ENCODE measurements at regions not wholly inside any gene's neighbourhood (a gene's known extent, or its start where the extent isn't known, plus 50 kb on each side); places are given as distances from the start of the nearest gene placed in this dataset.

GRCh38 chr12:24554612-24555295 is 394.1 kb downstream of the BCAT1 start:
- Histone ChIP-seq H3K9me3 (ENCODE audit: control insufficient read depth, low read depth, low read length) (no peaks in the 10 kb centered on the region), H3K9me1 (ENCODE audit: control insufficient read depth, extremely low read depth, insufficient read depth, low read length) (no peaks in the 10 kb centered on the region), H2AFZ (ENCODE audit: control insufficient read depth, low read length) (no peak overlapping the region), H3K4me1 (ENCODE audit: control insufficient read depth, extremely low read depth, insufficient read depth, low read length) (no peaks in the 10 kb centered on the region), H3K9ac (ENCODE audit: control insufficient read depth, extremely low read depth, insufficient read depth, low read length) (no peak overlapping the region), H4K20me1 (ENCODE audit: control insufficient read depth, extremely low read depth, insufficient read depth, low read length) (no peaks in the 10 kb centered on the region), H3K4me2 (ENCODE audit: control insufficient read depth, extremely low read depth, insufficient read depth, low read depth, low read length) (no peak overlapping the region), H3K4me3 (ENCODE audit: control insufficient read depth in 2 of 3, extremely low read depth in 1 of 3, insufficient read depth in 2 of 3, low read depth in 1 of 3, low read length in 3 of 3) (no peak overlapping the region), H3K27ac (ENCODE audit: control insufficient read depth, insufficient read depth, low read length) (no peak overlapping the region), H3K27me3 (ENCODE audit: control insufficient read depth, extremely low read depth, insufficient read depth, low read length) (no peaks in the 10 kb centered on the region), H3K79me2 (ENCODE audit: control insufficient read depth, insufficient read depth, low read length) (no peaks in the 10 kb centered on the region), H3K36me3 (ENCODE audit: control insufficient read depth in 2 of 2, extremely low read depth in 1 of 2, insufficient read depth in 2 of 2, low read length in 2 of 2) (no peaks in the 10 kb centered on the region)
- no peak for FAIRE-seq
- no peak for DNase-seq (ENCODE audit: low read depth, low spot score)
- no peak for TF ChIP-seq CTCF (optimal IDR thresholded peaks at IDR 0.05 in 1 of 3, IDR thresholded peaks at IDR 0.05 in 1 of 3, conservative IDR thresholded peaks at IDR 0.05 in 1 of 3; ENCODE audit: extremely low read depth in 1 of 3, insufficient read depth in 2 of 3, low read length in 3 of 3)
- no peak for TF ChIP-seq EZH2 (IDR thresholded peaks at IDR 0.05; ENCODE audit: low read length)
- dilution Hi-C loops (cut with MboI; ENCODE audit: extremely low pct_ligation_motif_present, low sequenced_read_pairs), result no loop called here

GRCh38 chr12:24553259-24553658 is 395.6 kb downstream of the BCAT1 start:
- no peaks in the 10 kb centered on the region for H3K36me3 ChIP-seq (ENCODE audit: control insufficient read depth in 2 of 2, extremely low read depth in 1 of 2, insufficient read depth in 2 of 2, low read length in 2 of 2)

More at GRCh38 chr12:24553259-24553658, 395.6 kb downstream of the BCAT1 start:
- H2AFZ ChIP-seq (ENCODE audit: control insufficient read depth, low read length), result no peak overlapping the region
- H3K27ac ChIP-seq (ENCODE audit: control insufficient read depth, insufficient read depth, low read length), result no peak overlapping the region
- no peaks in the 10 kb centered on the region for H3K79me2 ChIP-seq (ENCODE audit: control insufficient read depth, insufficient read depth, low read length)
- H3K9me3 ChIP-seq (ENCODE audit: control insufficient read depth, low read depth, low read length), result no peaks in the 10 kb centered on the region
- H3K9me1 ChIP-seq (ENCODE audit: control insufficient read depth, extremely low read depth, insufficient read depth, low read length), result no peaks in the 10 kb centered on the region
- H3K4me3 ChIP-seq (ENCODE audit: control insufficient read depth in 2 of 3, extremely low read depth in 1 of 3, insufficient read depth in 2 of 3, low read depth in 1 of 3, low read length in 3 of 3), result no peak overlapping the region
- H3K4me1 ChIP-seq (ENCODE audit: control insufficient read depth, extremely low read depth, insufficient read depth, low read length), result no peaks in the 10 kb centered on the region
- TF ChIP-seq CTCF (optimal IDR thresholded peaks at IDR 0.05 in 1 of 3, IDR thresholded peaks at IDR 0.05 in 1 of 3, conservative IDR thresholded peaks at IDR 0.05 in 1 of 3; ENCODE audit: extremely low read depth in 1 of 3, insufficient read depth in 2 of 3, low read length in 3 of 3) (no peak), EZH2 (IDR thresholded peaks at IDR 0.05; ENCODE audit: low read length) (no peak)
- no peak for FAIRE-seq
- dilution Hi-C loops (cut with MboI; ENCODE audit: extremely low pct_ligation_motif_present, low sequenced_read_pairs), result no loop called here
- no peaks in the 10 kb centered on the region for H3K27me3 ChIP-seq (ENCODE audit: control insufficient read depth, extremely low read depth, insufficient read depth, low read length)
- DNase-seq (ENCODE audit: low read depth, low spot score), result no peak
- H3K4me2 ChIP-seq (ENCODE audit: control insufficient read depth, extremely low read depth, insufficient read depth, low read depth, low read length), result no peak overlapping the region
- H3K9ac ChIP-seq (ENCODE audit: control insufficient read depth, extremely low read depth, insufficient read depth, low read length), result no peak overlapping the region
- no peaks in the 10 kb centered on the region for H4K20me1 ChIP-seq (ENCODE audit: control insufficient read depth, extremely low read depth, insufficient read depth, low read length)

All from keratinocyte (primary cell).